ENCODE measurements at regions not wholly inside any gene's neighbourhood (a gene's known extent, or its start where the extent isn't known, plus 50 kb on each side); places are given as distances from the start of the nearest gene placed in this dataset.

DNA sequence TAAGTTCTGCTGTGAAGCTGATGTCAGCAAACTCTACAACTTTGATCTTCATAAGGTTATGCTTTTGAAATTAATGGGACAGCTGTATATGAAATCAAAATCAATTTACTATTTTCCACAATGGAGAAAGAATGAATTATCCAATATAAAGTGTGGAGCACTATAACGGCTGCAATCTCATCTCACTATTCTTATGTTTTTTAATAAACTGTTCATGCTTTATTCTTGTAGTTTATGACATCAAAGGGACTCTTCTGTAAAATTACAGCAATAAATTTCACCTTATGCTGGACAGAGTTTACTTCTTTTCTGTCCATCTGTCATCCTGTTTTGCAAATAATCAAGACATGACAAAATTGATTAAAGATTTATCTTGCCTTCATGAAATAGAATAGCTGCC is 192.5 kb downstream of the TECRL start:
- H3K9ac ChIP-seq (ENCODE audit: low read length in 3 of 3) = no peak overlapping the region
- no peaks in the 10 kb centered on the region for H3K36me3 ChIP-seq (ENCODE audit: control insufficient read depth in 2 of 3, insufficient read depth in 3 of 3, low read length in 3 of 3)
- H3K27me3 ChIP-seq (ENCODE audit: control insufficient read depth, insufficient read depth, low read length) = no peaks in the 10 kb centered on the region
- no peaks in the 10 kb centered on the region for H3K4me1 ChIP-seq (ENCODE audit: control insufficient read depth in 2 of 3, insufficient read depth in 2 of 3, low read depth in 1 of 3, low read length in 3 of 3)
- no peak for TF ChIP-seq CTCF (IDR thresholded peaks at IDR 0.05; ENCODE audit: borderline replicate concordance, extremely low read depth, insufficient read depth)
- peaks cover 0 to 3% (median 0%) of the 10 kb centered on the region in 3 donors for H3K9me3 ChIP-seq (ENCODE audit: control insufficient read depth in 2 of 3, insufficient read depth in 1 of 3, low read length in 3 of 3)
- FAIRE-seq = no peak
- H3K27ac ChIP-seq (ENCODE audit: low read depth in 2 of 2, low read length in 2 of 2) = no peak overlapping the region
- intact Hi-C loops (cut with DNase I) = no loop called here
- H3K4me3 ChIP-seq (ENCODE audit: low read length in 3 of 3) = no peak overlapping the region
- DNase-seq = no peak

GRCh38 chr4:64205376-64205775 is 203.9 kb downstream of the TECRL start:
- intact Hi-C loops (cut with DNase I) = no loop called here
- DNase-seq (no peak), FAIRE-seq (no peak)
- no peaks in the 10 kb centered on the region for H3K27me3 ChIP-seq (ENCODE audit: control insufficient read depth, insufficient read depth, low read length)
- no peaks in the 10 kb centered on the region for H3K36me3 ChIP-seq (ENCODE audit: control insufficient read depth in 2 of 3, insufficient read depth in 3 of 3, low read length in 3 of 3)
- H3K9me3 ChIP-seq (ENCODE audit: control insufficient read depth in 2 of 3, insufficient read depth in 1 of 3, low read length in 3 of 3) = peaks cover 0 to 5% (median 3%) of the 10 kb centered on the region in 3 donors
- H3K9ac ChIP-seq (ENCODE audit: low read length in 3 of 3) = no peak overlapping the region
- no peak overlapping the region for H3K4me3 ChIP-seq (ENCODE audit: low read length in 3 of 3)
- no peaks in the 10 kb centered on the region for H3K4me1 ChIP-seq (ENCODE audit: control insufficient read depth in 2 of 3, insufficient read depth in 2 of 3, low read depth in 1 of 3, low read length in 3 of 3)
- H3K27ac ChIP-seq (ENCODE audit: low read depth in 2 of 2, low read length in 2 of 2) = no peak overlapping the region
- no peak for TF ChIP-seq CTCF (IDR thresholded peaks at IDR 0.05; ENCODE audit: borderline replicate concordance, extremely low read depth, insufficient read depth)

- no peak for DNase-seq
- Histone ChIP-seq H3K4me3 (ENCODE audit: low read length in 3 of 3) (no peak overlapping the region), H3K9me3 (ENCODE audit: control insufficient read depth in 2 of 3, insufficient read depth in 1 of 3, low read length in 3 of 3) (no peaks in the 10 kb centered on the region), H3K36me3 (ENCODE audit: control insufficient read depth in 2 of 3, insufficient read depth in 3 of 3, low read length in 3 of 3) (no peaks in the 10 kb centered on the region), H3K9ac (ENCODE audit: low read length in 3 of 3) (no peak overlapping the region), H3K27me3 (ENCODE audit: control insufficient read depth, insufficient read depth, low read length) (no peaks in the 10 kb centered on the region), H3K27ac (ENCODE audit: low read depth in 2 of 2, low read length in 2 of 2) (no peak overlapping the region), H3K4me1 (ENCODE audit: control insufficient read depth in 2 of 3, insufficient read depth in 2 of 3, low read depth in 1 of 3, low read length in 3 of 3) (no peaks in the 10 kb centered on the region)
- intact Hi-C loops (cut with DNase I) = no loop called here
- no peak for FAIRE-seq
- no peak for TF ChIP-seq CTCF (IDR thresholded peaks at IDR 0.05; ENCODE audit: borderline replicate concordance, extremely low read depth, insufficient read depth)
These were observed 209.2 kb downstream of the TECRL start for GRCh38 chr4:64200001-64200555.

- no peaks in the 10 kb centered on the region for H3K27me3 ChIP-seq (ENCODE audit: control insufficient read depth, insufficient read depth, low read length)
- H3K27ac ChIP-seq (ENCODE audit: low read depth in 2 of 2, low read length in 2 of 2) = no peak overlapping the region
- H3K36me3 ChIP-seq (ENCODE audit: control insufficient read depth in 2 of 3, insufficient read depth in 3 of 3, low read length in 3 of 3) = no peaks in the 10 kb centered on the region
- intact Hi-C loops (cut with DNase I) = no loop called here
- H3K4me1 ChIP-seq (ENCODE audit: control insufficient read depth in 2 of 3, insufficient read depth in 2 of 3, low read depth in 1 of 3, low read length in 3 of 3) = no peaks in the 10 kb centered on the region
- TF ChIP-seq CTCF (IDR thresholded peaks at IDR 0.05; ENCODE audit: borderline replicate concordance, extremely low read depth, insufficient read depth) = no peak
- no peak for DNase-seq
- H3K9me3 ChIP-seq (ENCODE audit: control insufficient read depth in 2 of 3, insufficient read depth in 1 of 3, low read length in 3 of 3) = no peaks in the 10 kb centered on the region
- no peak for FAIRE-seq
- no peak overlapping the region for H3K9ac ChIP-seq (ENCODE audit: low read length in 3 of 3)
- no peak overlapping the region for H3K4me3 ChIP-seq (ENCODE audit: low read length in 3 of 3)
These were observed 213.7 kb downstream of the TECRL start for GRCh38 chr4:64195582-64195981.
